Ammon's horn (tissue), 1 donor: ENCODE measurements at regions not wholly inside any gene's neighbourhood (a gene's known extent, or its start where the extent isn't known, plus 50 kb on each side); places are given as distances from the start of the nearest gene placed in this dataset.
"Not testable (repeated sequence)": the region's sequence is repeated elsewhere in the genome, so short reads cannot be mapped to it uniquely, and the experiment has no call there.

ENCODE experiments used
- DNase-seq: peaks from one replicate; pipeline ENCODE4 v3.0.0-alpha.2; 2016; ENCODE audit warnings: low spot score

DNA sequence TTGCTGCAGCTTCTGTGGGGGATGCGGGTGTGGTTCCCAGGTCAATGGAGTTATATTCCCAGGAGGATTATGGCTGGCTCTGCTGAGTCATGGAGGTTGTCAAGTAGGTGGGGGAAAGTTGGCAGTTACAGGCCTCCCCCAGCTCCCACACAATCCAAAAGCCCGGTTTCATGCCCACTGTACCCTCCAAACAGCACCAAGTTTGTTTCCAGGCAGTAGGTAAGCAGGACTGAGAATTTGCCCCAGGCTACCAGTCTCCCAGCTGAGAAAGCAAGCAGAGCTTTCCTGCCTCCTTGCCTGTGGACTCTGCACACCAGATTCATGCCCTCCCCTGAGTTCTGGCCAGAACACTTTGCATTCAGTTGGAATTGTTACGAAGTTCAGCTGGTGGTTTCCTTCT lies 578.2 kb downstream of the MEI4 start:
- DNase-seq, result no peak

DNA sequence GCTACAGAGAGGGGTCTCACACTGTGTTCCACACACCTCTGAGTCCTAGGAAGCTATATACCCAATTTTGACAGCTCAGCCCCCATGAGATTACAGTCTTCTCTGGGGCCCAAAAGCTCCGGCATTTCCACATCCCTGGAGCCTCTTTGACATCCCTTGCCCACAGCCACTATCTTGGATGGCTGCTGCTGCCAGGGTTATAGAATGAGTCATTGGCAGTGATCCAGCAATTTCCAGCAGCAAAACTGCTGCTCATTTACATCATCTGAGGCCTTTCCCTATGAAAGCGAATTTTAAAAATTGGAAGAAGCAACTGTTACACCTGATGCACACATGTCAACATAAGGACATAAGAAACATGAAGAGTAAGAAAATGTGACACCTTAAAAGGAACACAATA lies 590.7 kb downstream of the MEI4 start:
- no peak for DNase-seq

DNA sequence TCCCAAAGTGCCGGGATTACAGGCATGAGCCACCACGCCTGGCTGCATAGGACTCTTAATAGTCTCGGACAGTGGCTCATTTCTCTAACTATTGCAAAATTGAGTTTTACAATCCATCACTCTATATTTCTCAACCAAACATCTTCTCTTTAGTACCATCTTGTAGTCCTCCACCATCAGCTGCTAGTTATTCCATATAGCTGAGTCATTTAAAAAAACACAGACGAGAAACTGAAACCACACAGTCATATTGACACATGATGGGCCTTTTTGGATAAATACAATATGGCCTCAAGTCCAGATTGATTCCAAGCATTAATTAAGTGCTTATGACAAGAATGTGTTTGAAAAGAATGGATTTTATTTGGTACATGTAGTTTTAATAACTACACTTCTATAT lies 599.1 kb downstream of the MEI4 start:
- no peak for DNase-seq

DNA sequence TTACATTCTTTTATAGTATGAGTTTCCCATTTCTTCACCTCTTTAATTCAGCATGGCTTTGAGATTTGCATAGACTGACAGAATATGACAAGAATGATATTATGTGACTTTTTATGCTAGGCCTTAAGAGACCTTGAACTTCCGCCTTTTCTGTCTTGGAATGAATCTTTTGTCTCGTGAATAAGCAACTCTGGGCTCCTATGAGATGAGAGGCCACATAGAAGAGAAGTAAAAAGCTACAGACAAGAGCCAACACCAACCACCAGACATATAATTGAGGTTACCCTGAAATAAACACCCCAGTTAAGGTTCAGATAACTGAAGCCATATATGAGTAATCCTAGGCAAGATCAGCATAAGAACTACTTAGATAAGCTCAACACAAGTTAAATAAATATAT lies 600.8 kb downstream of the MEI4 start:
- DNase-seq, result no peak

DNA sequence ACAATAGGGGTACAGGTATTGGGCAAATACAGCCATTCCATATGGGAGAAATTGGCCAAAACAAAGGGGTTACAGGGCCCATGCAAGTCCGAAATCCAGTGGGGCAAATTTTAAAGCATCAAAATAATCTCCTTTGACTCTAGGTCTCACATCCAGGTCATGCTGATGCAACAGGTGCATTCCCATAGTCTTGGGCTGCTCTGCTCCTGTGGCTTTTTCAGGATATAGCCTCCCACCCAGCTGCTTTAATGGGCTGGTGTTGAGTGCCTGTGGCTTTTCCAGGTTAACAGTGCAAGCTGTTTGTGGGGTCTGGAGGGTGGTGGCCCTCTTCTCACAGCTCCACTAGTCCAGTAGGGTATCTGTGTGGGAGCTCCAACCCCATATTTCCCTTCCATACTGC lies 607.1 kb downstream of the MEI4 start:
- DNase-seq, result no peak

DNA sequence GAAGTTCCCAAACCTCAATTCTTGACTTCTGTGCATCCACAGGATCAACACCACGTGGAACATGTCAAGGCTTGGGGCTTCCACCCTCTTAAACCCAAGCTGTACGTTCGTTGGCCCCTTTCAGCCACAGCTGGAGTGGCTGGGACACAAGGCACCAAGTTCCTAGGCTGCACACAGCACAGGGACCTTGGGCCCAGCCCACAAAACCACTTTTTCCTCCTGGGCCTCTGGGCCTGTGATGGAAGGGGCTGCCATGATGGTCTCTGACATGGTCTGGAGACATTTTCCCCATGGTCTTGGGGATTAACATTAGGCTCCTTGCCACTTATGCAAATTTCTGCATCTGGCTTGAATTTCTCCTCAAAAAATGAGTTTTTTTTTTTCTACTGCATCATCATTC lies 606.9 kb upstream of the IRAK1BP1 start:
- not testable (repeated sequence) for DNase-seq

DNA sequence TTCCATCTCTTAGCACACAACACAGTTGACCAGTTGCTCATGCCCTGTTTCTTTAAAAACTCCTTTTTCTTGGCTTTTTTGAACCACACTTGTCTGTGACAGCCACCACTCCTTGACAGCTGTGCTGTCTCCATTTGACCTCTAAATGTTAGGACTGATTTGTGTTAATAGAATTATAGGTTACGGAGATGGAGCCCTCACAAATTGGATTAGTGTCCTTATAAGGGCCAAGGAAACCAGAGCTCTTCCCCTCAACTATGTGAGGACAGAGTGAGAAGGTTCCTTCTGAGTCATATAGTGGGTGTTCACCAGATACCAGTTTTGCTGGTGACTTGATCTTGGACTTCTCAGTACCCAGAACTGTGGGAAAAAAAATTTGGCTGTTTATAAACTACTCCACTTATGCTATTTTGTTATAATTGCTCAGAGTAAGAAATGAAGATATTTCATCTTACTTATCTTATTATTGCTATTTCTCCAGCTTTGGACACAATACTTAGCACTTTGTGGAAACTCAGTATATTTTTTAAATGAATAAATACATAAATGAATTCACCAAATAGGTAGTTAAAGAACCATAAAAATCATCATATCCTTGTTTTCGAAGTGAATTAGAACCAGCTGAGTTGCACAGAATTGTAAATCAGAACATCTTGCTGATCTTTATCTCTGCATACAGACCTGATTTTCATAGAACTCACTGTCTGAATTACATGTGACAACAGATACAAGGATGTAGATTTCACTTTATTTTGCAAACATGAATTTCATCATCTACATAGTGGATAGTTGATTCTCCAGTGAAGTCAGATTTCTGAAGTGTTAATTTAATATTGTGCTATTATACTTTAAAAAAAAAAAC lies 598.5 kb upstream of the IRAK1BP1 start:
- no peak for DNase-seq

DNA sequence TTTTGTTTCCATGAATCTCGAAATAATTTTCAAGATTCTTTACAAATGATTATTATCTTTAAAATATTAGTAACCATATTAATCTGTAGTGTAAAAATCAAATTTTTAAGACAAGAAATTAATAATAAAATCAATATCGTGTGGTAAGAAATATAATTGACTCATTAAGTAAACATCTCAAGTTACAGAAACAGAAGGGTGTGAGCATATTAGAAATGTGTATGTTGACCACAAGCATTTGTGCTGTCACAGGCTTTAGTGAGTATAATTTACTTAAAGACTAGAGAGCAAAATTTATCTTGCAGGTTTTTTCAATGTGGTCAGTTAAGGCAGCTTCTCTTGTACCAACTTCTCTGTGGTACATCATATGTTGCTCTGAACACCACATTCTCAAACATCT lies 566.5 kb upstream of the IRAK1BP1 start:
- no peak for DNase-seq

DNA sequence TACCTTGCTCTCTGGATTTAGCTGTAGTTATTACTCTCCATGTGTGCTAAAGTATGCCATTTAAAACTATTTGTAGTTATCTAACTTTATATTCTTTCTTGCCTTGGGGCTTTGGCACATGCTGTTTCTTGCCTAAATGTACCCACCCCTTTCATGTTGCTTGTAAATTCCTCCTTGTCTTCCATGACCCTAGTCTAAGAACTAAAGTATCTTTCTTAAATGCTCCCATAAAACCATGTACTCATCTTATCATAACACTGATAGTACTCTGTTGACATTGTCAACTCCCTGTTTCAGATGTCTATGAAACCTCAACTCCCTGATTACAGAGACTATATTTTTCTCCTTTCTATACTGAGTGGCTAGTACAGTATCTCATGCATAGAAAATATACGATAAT lies 564.9 kb upstream of the IRAK1BP1 start:
- DNase-seq, result no peak

DNA sequence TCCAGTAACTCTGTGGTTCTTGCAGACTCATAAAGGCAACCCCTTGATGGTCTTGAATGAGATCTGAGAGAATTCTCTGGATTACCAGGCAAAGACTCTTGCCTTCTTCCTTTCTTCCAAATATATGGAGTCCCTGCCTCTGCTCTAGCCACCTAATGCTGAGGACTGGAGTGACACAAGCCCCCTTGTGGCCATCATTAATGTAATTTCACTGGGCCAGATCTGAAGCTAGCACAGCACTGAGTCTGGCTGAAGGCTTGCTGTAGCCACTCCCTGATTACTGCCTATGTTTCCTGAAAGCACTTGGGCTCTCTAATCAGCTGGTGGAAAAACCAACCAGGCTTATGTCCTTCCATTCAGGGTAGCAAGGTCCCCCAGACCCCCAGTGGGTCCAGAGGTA lies 559.3 kb upstream of the IRAK1BP1 start:
- no peak for DNase-seq

DNA sequence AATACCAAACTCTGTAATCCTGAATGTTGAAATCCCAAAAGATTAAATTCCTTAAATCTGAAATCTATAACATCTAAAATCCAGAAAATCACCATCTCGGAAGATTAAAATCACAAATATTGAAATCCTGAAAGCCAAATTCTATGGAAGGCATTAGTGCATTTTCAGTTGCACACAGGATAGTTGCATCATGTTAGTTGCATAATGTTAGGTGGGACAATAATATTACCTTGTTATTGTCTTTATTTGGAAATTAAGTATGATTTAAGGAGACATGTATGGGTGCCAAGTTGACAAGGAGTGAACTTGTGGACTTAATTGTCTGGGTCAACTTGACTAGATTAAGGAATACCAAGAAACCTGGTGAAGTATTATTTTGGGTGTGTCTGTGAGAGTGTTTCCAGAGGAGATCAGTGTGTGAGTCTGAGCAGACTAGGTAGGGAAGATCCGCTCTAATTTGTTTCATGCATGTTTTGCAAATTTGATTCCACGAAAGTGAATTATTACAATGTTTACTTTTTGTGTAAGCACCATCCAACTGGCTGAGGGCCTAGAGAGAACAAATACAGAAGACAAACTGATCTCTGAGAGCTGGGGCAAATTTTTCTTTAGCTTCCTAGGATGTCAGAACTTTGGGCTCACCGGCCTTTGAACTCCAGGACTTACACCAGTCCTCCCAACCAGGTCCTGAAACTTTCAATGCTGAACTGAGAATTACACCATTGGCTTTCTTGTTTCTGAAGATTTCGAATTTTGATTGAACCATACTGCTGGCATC lies 545.1 kb upstream of the IRAK1BP1 start:
- DNase-seq, result no peak

DNA sequence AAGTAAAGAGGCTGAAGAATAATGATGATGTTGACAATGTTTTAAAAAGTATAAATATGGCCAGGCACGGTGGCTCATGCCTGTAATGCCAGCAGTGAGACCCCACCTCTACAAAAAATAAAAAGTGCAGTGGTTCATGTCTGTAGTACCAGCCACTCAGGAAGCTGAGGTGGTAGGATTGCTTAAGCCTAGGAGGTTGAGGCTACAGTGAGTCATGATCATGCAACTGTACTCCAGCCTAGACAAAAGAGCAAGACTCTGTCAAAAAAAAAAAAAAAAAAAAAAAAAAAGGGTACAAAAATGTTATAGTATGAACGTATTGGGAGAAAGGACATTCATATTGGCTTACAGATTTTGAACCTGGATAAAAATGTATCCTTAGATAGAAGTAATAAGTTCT lies 543.1 kb upstream of the IRAK1BP1 start:
- no peak for DNase-seq

DNA sequence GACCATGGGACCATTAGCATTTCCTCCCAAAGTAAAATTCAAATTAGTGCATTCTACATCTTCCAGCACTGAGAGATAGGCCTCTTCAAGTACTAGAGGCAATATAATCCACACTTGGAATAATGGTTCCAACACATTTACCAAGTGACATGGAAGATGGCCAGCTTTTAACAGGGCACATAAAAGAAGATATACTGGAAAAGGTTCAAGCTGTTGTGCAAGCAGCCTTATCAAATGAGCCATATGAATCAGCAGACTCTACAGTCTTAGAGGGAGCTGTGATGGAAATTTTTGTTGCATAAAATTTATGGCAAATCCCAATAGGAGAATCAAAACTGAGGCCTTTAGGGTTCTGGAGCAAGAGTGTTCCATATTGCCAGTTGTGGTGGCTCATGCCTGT lies 526.6 kb upstream of the IRAK1BP1 start:
- no peak for DNase-seq

DNA sequence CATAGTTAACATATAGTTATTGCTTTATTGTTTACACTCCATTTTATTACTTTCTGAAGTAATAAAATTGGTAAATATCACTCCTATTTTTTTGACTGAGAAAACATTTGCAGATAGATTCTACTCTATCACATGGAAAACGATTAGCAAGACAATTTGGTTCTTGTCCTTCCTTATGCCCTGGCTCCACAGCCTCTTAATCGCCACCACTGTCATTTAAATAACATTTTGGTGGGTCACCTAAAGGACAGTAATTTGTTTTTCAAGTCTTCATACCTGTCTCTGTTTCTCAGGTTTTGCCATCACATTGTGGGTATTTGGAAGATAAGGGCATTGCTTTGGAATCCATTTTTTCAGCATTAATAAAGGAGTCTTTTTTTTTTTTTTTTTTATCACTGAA lies 521.5 kb upstream of the IRAK1BP1 start:
- DNase-seq, result no peak

DNA sequence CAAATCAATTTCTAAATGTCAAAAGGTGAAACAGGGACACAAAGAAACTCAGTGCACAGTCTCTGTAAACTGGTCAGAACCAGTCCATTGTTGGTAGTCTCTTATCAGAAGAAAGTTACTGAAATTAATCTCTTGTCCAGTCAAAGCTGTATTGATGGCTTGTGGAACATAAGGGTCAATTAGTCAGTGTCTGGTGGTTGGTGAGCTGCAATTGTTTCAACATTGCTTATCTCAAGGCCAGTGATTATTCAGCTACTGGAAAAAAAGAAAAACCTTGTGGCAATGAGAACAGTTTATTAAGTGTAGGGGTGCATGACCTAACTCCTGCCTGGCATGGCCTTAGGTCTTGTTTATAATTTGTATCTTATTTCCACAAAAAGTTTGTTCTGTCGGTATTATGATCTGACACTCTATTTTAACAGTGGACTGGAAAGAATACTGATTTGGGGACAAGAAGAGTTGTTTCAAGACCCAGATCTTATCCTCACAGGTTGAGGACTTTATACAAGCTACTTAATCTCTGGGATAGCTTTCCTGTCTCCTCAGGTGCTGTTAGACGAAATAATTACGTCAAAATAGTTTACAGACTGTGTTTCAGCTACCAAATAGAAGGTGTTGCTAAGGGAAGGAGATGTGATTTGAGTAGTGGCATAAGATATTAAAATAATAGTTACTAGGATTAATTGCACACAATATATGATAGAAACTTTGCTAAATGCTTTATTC lies 520.0 kb upstream of the IRAK1BP1 start:
- no peak for DNase-seq

DNA sequence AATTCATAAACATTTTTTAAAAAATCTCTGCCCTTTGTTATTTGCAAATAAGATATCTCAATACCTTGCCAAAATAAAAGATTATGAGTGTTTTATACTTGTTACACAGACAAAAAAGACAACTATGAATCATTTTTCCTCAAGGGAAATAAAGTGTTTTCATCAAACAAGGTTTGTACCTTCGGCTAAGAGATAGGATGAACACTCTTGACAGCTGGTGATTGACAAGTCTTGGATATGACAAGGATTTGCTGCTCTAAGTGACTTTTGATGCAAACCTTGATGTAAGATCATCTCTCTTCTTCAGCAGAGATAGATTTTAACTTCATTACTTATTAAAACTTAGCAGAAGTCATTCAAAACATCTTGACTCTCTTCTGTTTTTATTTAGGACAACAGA lies 514.3 kb upstream of the IRAK1BP1 start:
- DNase-seq, result no peak

DNA sequence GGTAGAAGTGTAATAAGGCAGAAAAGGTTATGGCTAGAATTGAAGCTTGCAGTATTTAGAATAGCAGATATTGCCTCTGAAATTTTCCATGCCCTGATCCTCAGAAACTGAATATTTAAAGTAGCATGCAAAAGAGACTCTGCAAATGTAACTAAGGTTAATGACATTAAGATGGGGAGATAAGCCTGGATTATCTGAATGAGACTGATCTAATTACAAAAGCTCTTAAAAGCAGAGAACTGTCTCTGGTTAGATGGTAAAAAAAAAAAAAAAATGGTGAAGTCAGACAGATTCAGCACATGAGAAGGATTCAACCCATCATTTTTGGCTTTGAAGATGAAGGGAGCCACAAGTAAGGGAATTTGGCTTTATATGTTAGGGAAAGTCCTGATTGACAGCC lies 503.7 kb upstream of the IRAK1BP1 start:
- DNase-seq, result no peak

DNA sequence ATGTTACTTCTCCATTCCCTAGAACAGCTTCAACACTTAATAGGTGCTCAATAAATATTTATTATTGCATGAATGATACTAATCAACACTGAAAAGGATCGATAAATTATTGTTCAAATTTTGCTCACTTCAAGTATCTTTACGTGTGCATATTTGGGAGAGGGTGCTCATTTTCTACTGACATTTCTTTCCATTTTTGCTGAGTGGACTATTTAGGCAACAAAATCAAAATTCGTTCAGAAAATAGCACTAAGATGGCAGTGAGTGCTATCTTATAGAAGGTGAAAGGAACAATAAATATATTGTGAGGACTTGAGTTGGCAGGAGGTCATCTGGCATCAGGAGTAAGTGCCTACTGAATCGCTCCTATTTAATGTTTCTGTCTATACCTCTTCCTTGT lies 501.9 kb upstream of the IRAK1BP1 start:
- DNase-seq, result no peak

DNA sequence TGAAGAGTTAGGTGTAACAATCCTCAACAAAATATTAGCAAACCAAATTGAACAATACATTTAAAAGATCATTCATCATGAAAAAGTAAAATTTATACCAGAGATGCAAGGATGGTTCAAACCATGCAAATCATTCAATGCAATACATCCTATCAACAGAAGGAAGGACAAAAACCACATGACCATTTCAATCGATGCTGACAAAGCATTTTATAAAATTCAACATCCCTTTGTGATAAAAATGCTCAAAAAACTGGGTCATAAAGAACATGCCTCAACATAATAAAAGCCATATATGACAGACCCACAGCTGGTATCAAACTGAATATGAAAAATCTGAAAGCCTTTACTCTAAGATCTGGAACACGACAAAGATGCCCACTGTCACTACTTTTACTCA lies 490.3 kb upstream of the IRAK1BP1 start:
- no peak for DNase-seq

DNA sequence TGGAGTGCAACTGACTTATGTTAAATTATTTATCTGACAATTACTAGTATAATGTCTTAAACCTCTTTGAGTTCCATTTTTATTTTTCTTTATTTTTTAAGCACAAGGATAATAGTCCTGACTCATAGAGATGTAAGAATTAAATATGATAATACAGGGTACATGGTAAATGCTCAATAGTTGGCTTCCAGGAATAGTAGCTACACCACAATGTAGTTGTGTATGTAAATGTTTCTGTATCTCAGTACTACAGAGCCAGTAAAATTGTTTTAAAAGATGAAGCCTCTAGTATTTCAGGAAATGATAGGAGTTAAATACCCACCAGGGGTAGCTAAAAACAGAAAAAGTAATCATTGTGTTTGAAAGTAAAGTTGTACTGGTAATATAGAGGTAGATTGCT lies 487.4 kb upstream of the IRAK1BP1 start:
- no peak for DNase-seq

DNA sequence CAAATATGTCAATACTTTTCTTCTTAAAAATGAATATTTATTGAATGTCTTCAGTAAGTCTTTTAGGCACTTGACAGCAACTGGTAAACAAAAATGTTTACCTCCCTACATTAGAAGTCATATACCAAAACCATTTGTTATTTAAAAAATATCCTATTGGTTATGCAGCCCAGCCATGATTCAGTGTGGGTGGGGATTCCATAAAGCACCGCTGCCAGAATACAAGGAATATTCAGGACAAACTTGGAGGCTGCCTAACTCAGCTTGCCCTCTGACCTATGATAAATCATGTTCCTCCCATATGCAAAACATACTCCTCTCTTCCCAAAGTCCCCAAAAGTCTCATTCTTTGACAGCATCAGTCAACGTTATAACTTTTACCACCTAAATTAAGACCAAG lies 486.8 kb upstream of the IRAK1BP1 start:
- no peak for DNase-seq

DNA sequence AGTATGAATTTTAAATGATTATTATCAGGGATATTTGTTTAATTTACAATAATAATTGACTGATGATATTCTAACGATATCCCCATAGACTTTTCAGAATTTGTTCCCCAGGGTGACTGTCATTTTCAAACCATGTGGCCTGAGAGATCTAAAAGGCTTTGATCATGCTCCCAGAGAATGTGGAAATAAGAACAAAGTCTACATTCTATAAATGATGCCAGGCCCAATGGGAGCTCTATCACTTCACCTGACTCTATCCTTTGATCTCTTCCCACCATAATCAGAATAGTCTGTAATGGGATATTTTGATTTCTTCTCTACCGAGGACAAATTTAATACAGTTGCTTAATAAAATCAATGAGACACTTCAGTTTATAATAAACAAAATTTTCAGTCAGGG lies 483.4 kb upstream of the IRAK1BP1 start:
- DNase-seq, result no peak

DNA sequence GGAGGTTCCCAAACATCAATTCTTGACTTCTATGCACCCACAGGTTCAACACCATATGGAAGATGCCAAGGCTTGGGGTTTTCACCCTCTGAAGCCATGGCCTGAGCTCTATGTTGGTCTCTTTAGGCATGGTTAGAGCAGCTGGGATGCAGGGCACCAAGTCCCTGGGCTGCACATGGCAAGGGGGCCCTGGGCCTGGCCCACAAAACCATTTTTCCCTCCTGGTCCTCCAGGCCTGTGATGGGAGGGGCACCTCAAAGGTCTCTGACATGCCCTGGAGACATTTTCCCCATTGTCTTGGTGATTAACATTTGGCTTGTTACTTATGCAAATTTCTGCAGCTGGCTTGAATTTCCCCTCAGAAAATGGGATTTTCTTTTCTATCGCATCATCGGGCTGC lies 480.5 kb upstream of the IRAK1BP1 start:
- not testable (repeated sequence) for DNase-seq
